G401.6 (cell line): ENCODE measurements at regions not wholly inside any gene's neighbourhood (a gene's known extent, or its start where the extent isn't known, plus 50 kb on each side); places are given as distances from the start of the nearest gene placed in this dataset.

ENCODE experiments used
- FAIRE-seq: peaks from 2 replicates; lab custom pipeline; 2012; peaks lifted over from hg19 to GRCh38; lab: Jason Lieb, UNC

GRCh38 chr5:174337276-174338184, 292.0 kb downstream of the NSG2 start:
- no peak for FAIRE-seq

GRCh38 chr5:174338185-174339010, 292.9 kb downstream of the NSG2 start:
- FAIRE-seq: no peak

GRCh38 chr5:174339130-174339529, 293.6 kb downstream of the NSG2 start:
- FAIRE-seq: no peak

- FAIRE-seq: no peak
Measured at GRCh38 chr5:174340226-174340625, 294.7 kb downstream of the NSG2 start.

- FAIRE-seq: no peak
Measured at GRCh38 chr5:174342696-174343095, 297.2 kb downstream of the NSG2 start.

- FAIRE-seq: no peak
Measured at GRCh38 chr5:174343826-174344225, 298.3 kb downstream of the NSG2 start.

- FAIRE-seq: no peak
Measured at GRCh38 chr5:174344335-174344734, 298.8 kb downstream of the NSG2 start.

GRCh38 chr5:174347183-174347582, 301.7 kb downstream of the NSG2 start:
- no peak for FAIRE-seq

GRCh38 chr5:174348311-174348981, 302.9 kb downstream of the NSG2 start:
- FAIRE-seq: no peak

GRCh38 chr5:174352681-174353080, 307.2 kb downstream of the NSG2 start:
- FAIRE-seq: no peak

GRCh38 chr5:174354571-174354970, 309.1 kb downstream of the NSG2 start:
- FAIRE-seq: no peak

GRCh38 chr5:174355208-174355612, 309.7 kb downstream of the NSG2 start:
- FAIRE-seq: no peak

- FAIRE-seq: no peak
Measured at GRCh38 chr5:174355995-174356394, 310.5 kb downstream of the NSG2 start.

- FAIRE-seq: no peak
Measured at GRCh38 chr5:174356536-174356935, 311.0 kb downstream of the NSG2 start.

GRCh38 chr5:174358276-174358675, 312.8 kb downstream of the NSG2 start:
- FAIRE-seq: no peak

GRCh38 chr5:174359071-174359470, 313.6 kb downstream of the NSG2 start:
- FAIRE-seq: no peak

- no peak for FAIRE-seq
Measured at GRCh38 chr5:174362514-174362913, 317.0 kb downstream of the NSG2 start.

GRCh38 chr5:174363934-174364333, 318.4 kb downstream of the NSG2 start:
- no peak for FAIRE-seq

GRCh38 chr5:174364676-174365075, 319.2 kb downstream of the NSG2 start:
- no peak for FAIRE-seq

GRCh38 chr5:174371600-174372094, 326.1 kb downstream of the NSG2 start:
- no peak for FAIRE-seq

GRCh38 chr5:174374206-174374605, 328.7 kb downstream of the NSG2 start:
- no peak for FAIRE-seq

- FAIRE-seq: no peak
Measured at GRCh38 chr5:174376056-174376455, 330.6 kb downstream of the NSG2 start.
